Iris pigment epithelial cell (primary cell): ENCODE measurements at regions not wholly inside any gene's neighbourhood (a gene's known extent, or its start where the extent isn't known, plus 50 kb on each side); places are given as distances from the start of the nearest gene placed in this dataset.
A peak's percentile ranks its signal among the peaks of the same experiment; 100 is the strongest.

Experiments
- DNase-seq: peaks from one replicate; pipeline ENCODE4 v3.0.0-alpha.2; 2011; ENCODE audit warnings: low read depth

- DNase-seq, result no peak
These were observed 84.3 kb downstream of the COPS8 start for GRCh38 chr2:237170020-237170419.

GRCh38 chr2:237171396-237171795 is 85.7 kb downstream of the COPS8 start:
- DNase-seq, result peak; percentile 97

GRCh38 chr2:237171881-237172280 is 86.2 kb downstream of the COPS8 start:
- no peak for DNase-seq

- DNase-seq, result no peak
These were observed 91.4 kb downstream of the COPS8 start for GRCh38 chr2:237177052-237177451.

GRCh38 chr2:237177986-237178385 is 92.3 kb downstream of the COPS8 start:
- no peak for DNase-seq

GRCh38 chr2:237178396-237178795 is 92.7 kb downstream of the COPS8 start:
- peak; percentile 92 for DNase-seq

- no peak for DNase-seq
These were observed 93.5 kb downstream of the COPS8 start for GRCh38 chr2:237179161-237179560.

- peak; percentile 64 for DNase-seq
These were observed 94.5 kb downstream of the COPS8 start for GRCh38 chr2:237180187-237180586.

GRCh38 chr2:237180987-237181386 is 95.3 kb downstream of the COPS8 start:
- DNase-seq, result no peak

- DNase-seq, result peak; percentile 96
These were observed 96.2 kb downstream of the COPS8 start for GRCh38 chr2:237181844-237182243.

- peak; percentile 72 for DNase-seq
These were observed 96.9 kb downstream of the COPS8 start for GRCh38 chr2:237182422-237183123.

GRCh38 chr2:237184192-237184918 is 98.7 kb downstream of the COPS8 start:
- DNase-seq, result peak; percentile 88

- DNase-seq, result no peak
These were observed 99.3 kb downstream of the COPS8 start for GRCh38 chr2:237184919-237185552.

GRCh38 chr2:237185553-237185925 is 99.8 kb downstream of the COPS8 start:
- DNase-seq, result no peak

- no peak for DNase-seq
These were observed 104.1 kb downstream of the COPS8 start for GRCh38 chr2:237189799-237190198.

- no peak for DNase-seq
These were observed 105.5 kb downstream of the COPS8 start for GRCh38 chr2:237190966-237191713.

- no peak for DNase-seq
These were observed 106.0 kb downstream of the COPS8 start for GRCh38 chr2:237191714-237192081.

- no peak for DNase-seq
These were observed 107.2 kb downstream of the COPS8 start for GRCh38 chr2:237192881-237193280.

- DNase-seq, result no peak
These were observed 107.7 kb downstream of the COPS8 start for GRCh38 chr2:237193436-237193835.

GRCh38 chr2:237194081-237194480 is 108.4 kb downstream of the COPS8 start:
- DNase-seq, result no peak

- no peak for DNase-seq
These were observed 109.2 kb downstream of the COPS8 start for GRCh38 chr2:237194906-237195305.

GRCh38 chr2:237195396-237196120 is 109.9 kb downstream of the COPS8 start:
- DNase-seq, result no peak
